Fibroblast of the aortic adventitia (primary cell): ENCODE measurements at regions not wholly inside any gene's neighbourhood (a gene's known extent, or its start where the extent isn't known, plus 50 kb on each side); places are given as distances from the start of the nearest gene placed in this dataset.

Source experiments
- DNase-seq: peaks from one replicate; pipeline ENCODE4 v3.0.0-alpha.2; 2010; ENCODE audit warnings: low read depth
- H3K4me3 ChIP-seq: 2 replicates; pipeline ENCODE4 v1.5.1; 2011; ENCODE audit warnings: low read depth, mild to moderate bottlenecking, control low read depth, low read length, moderate library complexity
- CTCF ChIP-seq: IDR thresholded peaks from 2 replicates; pipeline ENCODE4 v1.5.1; 2011; ENCODE audit warnings: mild to moderate bottlenecking, low read length, control low read depth, inconsistent platforms; ENCODE audit not compliant: insufficient read depth

GRCh38 chr5:72041654-72042053, 65.6 kb upstream of the MAP1B start:
- TF ChIP-seq CTCF, result no peak
- H3K4me3 ChIP-seq, result no peak overlapping the region
- DNase-seq, result no peak

GRCh38 chr5:72042097-72042496, 65.2 kb upstream of the MAP1B start:
- no peak overlapping the region for H3K4me3 ChIP-seq
- TF ChIP-seq CTCF, result no peak
- DNase-seq, result no peak

GRCh38 chr5:72045692-72046091, 61.6 kb upstream of the MAP1B start:
- H3K4me3 ChIP-seq, result no peak overlapping the region
- DNase-seq, result no peak
- no peak for TF ChIP-seq CTCF

GRCh38 chr5:72046106-72046505, 61.2 kb upstream of the MAP1B start:
- peak; percentile 28 for DNase-seq
- no peak for TF ChIP-seq CTCF
- no peak overlapping the region for H3K4me3 ChIP-seq

- TF ChIP-seq CTCF, result no peak
- DNase-seq, result no peak
- no peak overlapping the region for H3K4me3 ChIP-seq
Observed at GRCh38 chr5:72055636-72056035, 51.6 kb upstream of the MAP1B start.
